H1 (cell line): ENCODE measurements at regions not wholly inside any gene's neighbourhood (a gene's known extent, or its start where the extent isn't known, plus 50 kb on each side); places are given as distances from the start of the nearest gene placed in this dataset.

Experiments used
- RFX5 ChIP-seq: IDR thresholded peaks from 2 replicates; pipeline ENCODE4 v1.6.1; 2011; ENCODE audit warnings: low read depth, low read length, improper control_type of control experiment, borderline replicate concordance
- TF ChIP-seq, protein P1 (sequence below), 3 experiments: IDR thresholded peaks; 1 replicate in 2 of 3; 2 replicates in 1 of 3; pipeline versions ENCODE4 v1.5.1 to v1.6.1; 2011; ENCODE audit warnings: low read length in 3 of 3, mild to moderate bottlenecking in 3 of 3, inconsistent platforms in 2 of 3, low read depth in 1 of 3, moderate library complexity in 1 of 3; ENCODE audit not compliant: insufficient read depth in 1 of 3; ENCODE audit errors: control extremely low read depth in 1 of 3

DNA sequence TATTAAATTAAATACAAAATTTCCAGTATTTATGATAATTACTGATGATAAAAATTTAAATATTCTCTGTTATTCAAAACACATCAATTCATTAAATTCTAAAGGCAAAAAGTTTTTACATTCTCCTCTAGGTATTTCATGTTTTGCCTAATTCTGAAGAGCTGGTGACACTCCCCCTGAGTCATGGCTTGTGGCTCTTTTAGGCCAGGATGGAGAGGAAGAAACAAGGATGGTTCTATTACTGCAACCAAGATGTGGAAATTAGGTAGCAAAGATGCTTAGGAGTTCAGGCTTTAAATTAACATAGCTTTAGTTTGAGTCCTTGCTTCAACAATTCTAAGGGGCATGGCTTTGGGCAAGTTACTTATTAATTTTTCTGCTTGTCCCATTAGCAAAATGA lies 1295.8 kb downstream of the EFNA5 start:
- TF ChIP-seq RFX5: no peak
- TF ChIP-seq, protein P1, sequence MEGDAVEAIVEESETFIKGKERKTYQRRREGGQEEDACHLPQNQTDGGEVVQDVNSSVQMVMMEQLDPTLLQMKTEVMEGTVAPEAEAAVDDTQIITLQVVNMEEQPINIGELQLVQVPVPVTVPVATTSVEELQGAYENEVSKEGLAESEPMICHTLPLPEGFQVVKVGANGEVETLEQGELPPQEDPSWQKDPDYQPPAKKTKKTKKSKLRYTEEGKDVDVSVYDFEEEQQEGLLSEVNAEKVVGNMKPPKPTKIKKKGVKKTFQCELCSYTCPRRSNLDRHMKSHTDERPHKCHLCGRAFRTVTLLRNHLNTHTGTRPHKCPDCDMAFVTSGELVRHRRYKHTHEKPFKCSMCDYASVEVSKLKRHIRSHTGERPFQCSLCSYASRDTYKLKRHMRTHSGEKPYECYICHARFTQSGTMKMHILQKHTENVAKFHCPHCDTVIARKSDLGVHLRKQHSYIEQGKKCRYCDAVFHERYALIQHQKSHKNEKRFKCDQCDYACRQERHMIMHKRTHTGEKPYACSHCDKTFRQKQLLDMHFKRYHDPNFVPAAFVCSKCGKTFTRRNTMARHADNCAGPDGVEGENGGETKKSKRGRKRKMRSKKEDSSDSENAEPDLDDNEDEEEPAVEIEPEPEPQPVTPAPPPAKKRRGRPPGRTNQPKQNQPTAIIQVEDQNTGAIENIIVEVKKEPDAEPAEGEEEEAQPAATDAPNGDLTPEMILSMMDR (IDR thresholded peaks at IDR 0.05; ENCODE audit: control extremely low read depth in 1 of 3, insufficient read depth in 1 of 3, low read depth in 1 of 3, low read length in 3 of 3): no peak
